IMR-90 (cell line): ENCODE measurements at regions not wholly inside any gene's neighbourhood (a gene's known extent, or its start where the extent isn't known, plus 50 kb on each side); places are given as distances from the start of the nearest gene placed in this dataset.

Source experiments
- MXI1 ChIP-seq: IDR thresholded peaks from 2 replicates; pipeline ENCODE4 v1.6.1; 2012; ENCODE audit warnings: low read depth, mild to moderate bottlenecking, low read length, moderate library complexity, borderline replicate concordance
- POLR2A ChIP-seq: IDR thresholded peaks from 2 replicates; pipeline ENCODE4 v1.6.1; 2012; ENCODE audit warnings: mild to moderate bottlenecking, low read depth, low read length
- TF ChIP-seq, protein P1 (sequence below): fragments of 150-350 bp; IDR thresholded peaks from 2 replicates; pipeline ENCODE4 v1.6.1; 2017; ENCODE audit warnings: mild to moderate bottlenecking, antibody characterized with exemption, low read length, low read depth
- TF ChIP-seq, protein P2 (sequence below): conservative IDR thresholded peaks from 2 replicates; pipeline ENCODE4 v1.5.1; 2012; ENCODE audit warnings: mild to moderate bottlenecking, low read depth, low read length, improper control_type of control experiment
- TF ChIP-seq, protein P3 (sequence below): fragments of 150-350 bp; IDR thresholded peaks from 2 replicates; pipeline ENCODE4 v1.6.1; 2016; ENCODE audit warnings: low read depth, mild to moderate bottlenecking, low read length, moderate library complexity, borderline replicate concordance

DNA sequence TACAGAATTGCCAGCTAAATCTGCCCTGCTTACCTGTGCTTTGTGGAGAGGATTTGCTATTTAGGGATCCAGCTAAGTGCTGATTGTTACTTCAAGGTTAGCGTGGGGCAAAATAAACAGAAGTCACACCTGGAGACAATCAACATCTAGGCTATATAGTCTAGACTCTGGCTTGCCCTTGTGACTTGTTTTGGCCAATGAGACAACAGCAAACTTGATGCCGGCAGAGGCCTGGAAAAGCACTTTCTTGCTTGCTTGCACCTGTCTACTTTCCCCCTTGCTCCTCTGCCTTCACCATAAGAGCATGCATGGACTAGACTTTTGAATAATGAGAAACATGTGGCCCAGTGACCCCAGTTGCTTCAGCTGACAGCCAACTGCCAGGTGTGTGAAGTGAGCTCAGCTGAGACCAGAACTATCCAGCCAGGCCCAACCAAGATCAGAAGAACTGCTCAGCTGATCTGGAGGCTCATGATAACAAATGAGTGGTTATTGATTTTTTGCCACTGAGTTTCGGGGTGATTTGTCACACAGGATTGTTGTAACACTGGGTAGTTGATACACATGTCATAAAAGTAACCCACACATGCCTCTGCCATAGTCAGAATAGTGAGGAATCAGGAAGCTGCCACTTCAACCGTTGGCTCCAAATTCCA lies 164.4 kb downstream of the RBMX2 start:
- TF ChIP-seq, protein P1, sequence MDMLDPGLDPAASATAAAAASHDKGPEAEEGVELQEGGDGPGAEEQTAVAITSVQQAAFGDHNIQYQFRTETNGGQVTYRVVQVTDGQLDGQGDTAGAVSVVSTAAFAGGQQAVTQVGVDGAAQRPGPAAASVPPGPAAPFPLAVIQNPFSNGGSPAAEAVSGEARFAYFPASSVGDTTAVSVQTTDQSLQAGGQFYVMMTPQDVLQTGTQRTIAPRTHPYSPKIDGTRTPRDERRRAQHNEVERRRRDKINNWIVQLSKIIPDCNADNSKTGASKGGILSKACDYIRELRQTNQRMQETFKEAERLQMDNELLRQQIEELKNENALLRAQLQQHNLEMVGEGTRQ = no peak
- TF ChIP-seq, protein P2, sequence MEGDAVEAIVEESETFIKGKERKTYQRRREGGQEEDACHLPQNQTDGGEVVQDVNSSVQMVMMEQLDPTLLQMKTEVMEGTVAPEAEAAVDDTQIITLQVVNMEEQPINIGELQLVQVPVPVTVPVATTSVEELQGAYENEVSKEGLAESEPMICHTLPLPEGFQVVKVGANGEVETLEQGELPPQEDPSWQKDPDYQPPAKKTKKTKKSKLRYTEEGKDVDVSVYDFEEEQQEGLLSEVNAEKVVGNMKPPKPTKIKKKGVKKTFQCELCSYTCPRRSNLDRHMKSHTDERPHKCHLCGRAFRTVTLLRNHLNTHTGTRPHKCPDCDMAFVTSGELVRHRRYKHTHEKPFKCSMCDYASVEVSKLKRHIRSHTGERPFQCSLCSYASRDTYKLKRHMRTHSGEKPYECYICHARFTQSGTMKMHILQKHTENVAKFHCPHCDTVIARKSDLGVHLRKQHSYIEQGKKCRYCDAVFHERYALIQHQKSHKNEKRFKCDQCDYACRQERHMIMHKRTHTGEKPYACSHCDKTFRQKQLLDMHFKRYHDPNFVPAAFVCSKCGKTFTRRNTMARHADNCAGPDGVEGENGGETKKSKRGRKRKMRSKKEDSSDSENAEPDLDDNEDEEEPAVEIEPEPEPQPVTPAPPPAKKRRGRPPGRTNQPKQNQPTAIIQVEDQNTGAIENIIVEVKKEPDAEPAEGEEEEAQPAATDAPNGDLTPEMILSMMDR = no peak
- no peak for TF ChIP-seq POLR2A
- TF ChIP-seq, protein P3, sequence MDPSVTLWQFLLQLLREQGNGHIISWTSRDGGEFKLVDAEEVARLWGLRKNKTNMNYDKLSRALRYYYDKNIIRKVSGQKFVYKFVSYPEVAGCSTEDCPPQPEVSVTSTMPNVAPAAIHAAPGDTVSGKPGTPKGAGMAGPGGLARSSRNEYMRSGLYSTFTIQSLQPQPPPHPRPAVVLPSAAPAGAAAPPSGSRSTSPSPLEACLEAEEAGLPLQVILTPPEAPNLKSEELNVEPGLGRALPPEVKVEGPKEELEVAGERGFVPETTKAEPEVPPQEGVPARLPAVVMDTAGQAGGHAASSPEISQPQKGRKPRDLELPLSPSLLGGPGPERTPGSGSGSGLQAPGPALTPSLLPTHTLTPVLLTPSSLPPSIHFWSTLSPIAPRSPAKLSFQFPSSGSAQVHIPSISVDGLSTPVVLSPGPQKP = no peak
- no peak for TF ChIP-seq MXI1
